ENCODE measurements at regions not wholly inside any gene's neighbourhood (a gene's known extent, or its start where the extent isn't known, plus 50 kb on each side); places are given as distances from the start of the nearest gene placed in this dataset.
"Not testable (repeated sequence)": the region's sequence is repeated elsewhere in the genome, so short reads cannot be mapped to it uniquely, and the experiment has no call there.

GRCh38 chr13:18279971-18280370 is 901.7 kb downstream of the TUBA3C start:
- TF ChIP-seq CTCF (IDR thresholded peaks at IDR 0.05); SIN3A (IDR thresholded peaks at IDR 0.05; ENCODE audit: borderline replicate concordance, insufficient read depth, low read depth, low read length); REST (IDR thresholded peaks at IDR 0.05; ENCODE audit: insufficient read depth in 1 of 2, low read depth in 2 of 2, low read length in 1 of 2); POLR2AphosphoS5 (IDR thresholded peaks at IDR 0.05; ENCODE audit: low read depth, low read length); TCF7L2 (IDR thresholded peaks at IDR 0.05; ENCODE audit: low read depth, low read length): not testable (repeated sequence)
